T-helper 2 cell treated with Interferon-gamma antibody and Interleukin-4, amounts not matched to agents 5 μg/mL and 100 μg/mL, for 36 hours (primary cell): ENCODE measurements at regions not wholly inside any gene's neighbourhood (a gene's known extent, or its start where the extent isn't known, plus 50 kb on each side); places are given as distances from the start of the nearest gene placed in this dataset.

ENCODE experiments used
- DNase-seq: peaks from one replicate; pipeline ENCODE4 v3.0.0; 2021; ENCODE audit warnings: low spot score
- H3K27ac Mint-ChIP-seq: one replicate; pipeline ENCODE4 v1.8.0; 2021; ENCODE audit warnings: mild to moderate bottlenecking, mixed read lengths
- H3K27me3 Mint-ChIP-seq: one replicate; pipeline ENCODE4 v1.8.0; 2021; ENCODE audit warnings: low read depth, mixed read lengths
- H3K36me3 Mint-ChIP-seq: one replicate; pipeline ENCODE4 v1.8.0; 2021; ENCODE audit warnings: low read depth, mixed read lengths
- H3K4me1 Mint-ChIP-seq: one replicate; pipeline ENCODE4 v1.8.0; 2021; ENCODE audit warnings: low read depth, mixed read lengths
- H3K4me3 Mint-ChIP-seq: one replicate; pipeline ENCODE4 v1.8.0; 2022; ENCODE audit warnings: mild to moderate bottlenecking, moderate library complexity, mixed read lengths
- H3K9me3 Mint-ChIP-seq: one replicate; pipeline ENCODE4 v1.8.0; 2021; ENCODE audit warnings: mixed read lengths

DNA sequence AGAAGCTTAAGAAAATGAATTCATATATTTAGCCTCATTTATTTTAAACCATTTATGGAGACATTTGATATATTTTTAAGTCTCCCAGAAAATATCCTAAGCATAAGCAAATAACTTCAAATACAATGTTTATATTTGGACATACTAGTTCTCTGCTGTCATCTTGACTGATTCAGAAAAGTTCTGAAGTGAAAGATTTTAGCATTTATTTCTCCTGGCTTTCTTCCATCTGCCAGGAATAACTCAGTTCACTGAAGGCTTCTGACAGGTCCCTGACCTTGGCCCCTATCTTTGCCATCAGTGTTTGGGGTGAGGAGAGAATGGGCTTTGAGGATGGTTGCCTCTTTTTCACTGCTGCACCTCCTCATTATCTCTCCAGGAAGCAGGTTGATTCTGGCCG, 115.7 kb downstream of the SLIT2 start:
- DNase-seq = no peak

GRCh38 chr4:20368926-20369325, 117.2 kb downstream of the SLIT2 start:
- H3K36me3 Mint-ChIP-seq = no peaks in the 10 kb centered on the region
- no peaks in the 10 kb centered on the region for H3K9me3 Mint-ChIP-seq
- H3K27ac Mint-ChIP-seq = no peak overlapping the region
- H3K4me1 Mint-ChIP-seq = no peaks in the 10 kb centered on the region
- H3K27me3 Mint-ChIP-seq = no peaks in the 10 kb centered on the region
- no peak overlapping the region for H3K4me3 Mint-ChIP-seq
- DNase-seq = no peak

More for the DNA sequence above, 115.7 kb downstream of the SLIT2 start:
- Mint-ChIP-seq H3K4me3 (no peak overlapping the region), H3K27ac (no peak overlapping the region), H3K36me3 (no peaks in the 10 kb centered on the region), H3K27me3 (no peaks in the 10 kb centered on the region), H3K9me3 (no peaks in the 10 kb centered on the region), H3K4me1 (no peaks in the 10 kb centered on the region)

- Mint-ChIP-seq H3K4me1 (no peaks in the 10 kb centered on the region), H3K36me3 (no peaks in the 10 kb centered on the region), H3K4me3 (no peak overlapping the region), H3K27ac (no peak overlapping the region), H3K27me3 (no peaks in the 10 kb centered on the region), H3K9me3 (no peaks in the 10 kb centered on the region)
- no peak for DNase-seq
Measured at GRCh38 chr4:20370274-20370673, 118.6 kb downstream of the SLIT2 start.

DNA sequence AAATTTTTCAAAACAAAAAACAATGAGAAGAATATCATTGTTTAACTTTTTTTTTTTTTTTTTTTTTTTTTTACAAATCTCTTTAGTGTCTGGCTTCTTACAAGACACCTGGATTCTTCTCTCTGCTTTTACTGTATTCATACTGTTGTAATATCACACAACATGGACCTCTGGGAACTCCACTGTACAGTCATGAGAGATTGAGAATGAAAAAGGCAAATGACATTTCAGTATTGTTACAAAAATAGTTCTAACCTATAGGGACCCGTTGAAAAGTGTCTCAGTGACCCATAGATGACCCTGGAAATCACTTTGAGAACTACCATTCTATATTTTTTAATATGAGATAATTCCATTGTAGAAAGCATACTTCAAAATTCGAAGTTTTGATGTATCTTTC, 124.4 kb downstream of the SLIT2 start:
- no peak overlapping the region for H3K27ac Mint-ChIP-seq
- H3K4me1 Mint-ChIP-seq = no peaks in the 10 kb centered on the region
- no peak for DNase-seq
- no peaks in the 10 kb centered on the region for H3K9me3 Mint-ChIP-seq
- no peaks in the 10 kb centered on the region for H3K27me3 Mint-ChIP-seq
- H3K4me3 Mint-ChIP-seq = no peak overlapping the region
- H3K36me3 Mint-ChIP-seq = no peaks in the 10 kb centered on the region

DNA sequence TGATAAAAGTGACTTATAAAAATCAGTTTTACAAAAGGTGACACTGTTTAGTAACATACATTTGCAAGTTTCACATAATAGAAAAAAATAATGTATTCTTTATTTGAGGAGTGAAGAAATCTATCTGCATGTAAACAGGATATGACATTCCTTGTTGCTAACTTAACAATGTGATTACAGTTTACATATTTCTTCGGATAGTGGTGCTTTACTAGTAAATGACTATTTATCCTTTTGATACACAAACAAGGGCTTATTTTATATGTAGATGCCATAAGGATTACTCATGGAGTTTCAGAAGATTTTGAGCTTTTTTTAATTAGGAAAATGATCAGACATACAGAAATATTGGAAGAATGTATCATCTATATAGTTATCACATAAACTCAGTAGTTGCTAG, 126.5 kb downstream of the SLIT2 start:
- Mint-ChIP-seq H3K4me3 (no peak overlapping the region), H3K27ac (no peak overlapping the region), H3K9me3 (no peaks in the 10 kb centered on the region), H3K27me3 (no peaks in the 10 kb centered on the region), H3K4me1 (no peaks in the 10 kb centered on the region), H3K36me3 (no peaks in the 10 kb centered on the region)
- no peak for DNase-seq

- Mint-ChIP-seq H3K4me1 (no peaks in the 10 kb centered on the region), H3K27me3 (no peaks in the 10 kb centered on the region), H3K27ac (no peak overlapping the region), H3K4me3 (no peak overlapping the region), H3K36me3 (no peaks in the 10 kb centered on the region), H3K9me3 (no peaks in the 10 kb centered on the region)
- no peak for DNase-seq
Measured at GRCh38 chr4:20381005-20381404, 129.3 kb downstream of the SLIT2 start.

DNA sequence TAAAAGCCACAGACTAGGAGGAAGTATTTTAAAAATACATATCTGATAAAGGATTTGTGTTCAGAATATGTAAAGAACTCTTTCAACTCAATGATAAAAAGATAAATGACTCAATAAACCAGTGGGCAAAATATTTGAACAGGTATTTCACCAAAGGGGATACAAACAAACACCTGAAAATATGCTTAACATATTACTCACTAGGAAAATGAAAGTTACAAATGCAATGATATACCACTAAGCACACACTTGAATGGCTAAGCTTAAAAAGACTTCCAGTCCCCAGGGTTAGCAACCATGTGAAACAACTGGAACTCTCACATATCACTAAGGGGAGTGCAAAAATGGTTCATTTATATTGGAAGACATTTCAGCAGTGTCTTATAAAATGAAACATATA, 131.6 kb downstream of the SLIT2 start:
- no peak overlapping the region for H3K27ac Mint-ChIP-seq
- DNase-seq = no peak
- no peak overlapping the region for H3K4me3 Mint-ChIP-seq
- no peaks in the 10 kb centered on the region for H3K9me3 Mint-ChIP-seq
- H3K4me1 Mint-ChIP-seq = no peaks in the 10 kb centered on the region
- H3K36me3 Mint-ChIP-seq = no peaks in the 10 kb centered on the region
- H3K27me3 Mint-ChIP-seq = no peaks in the 10 kb centered on the region

- no peak for DNase-seq
- H3K4me3 Mint-ChIP-seq = no peak overlapping the region
- no peak overlapping the region for H3K27ac Mint-ChIP-seq
- no peaks in the 10 kb centered on the region for H3K36me3 Mint-ChIP-seq
- H3K4me1 Mint-ChIP-seq = no peaks in the 10 kb centered on the region
- no peaks in the 10 kb centered on the region for H3K9me3 Mint-ChIP-seq
- no peaks in the 10 kb centered on the region for H3K27me3 Mint-ChIP-seq
Measured at GRCh38 chr4:20383969-20384368, 132.3 kb downstream of the SLIT2 start.

DNA sequence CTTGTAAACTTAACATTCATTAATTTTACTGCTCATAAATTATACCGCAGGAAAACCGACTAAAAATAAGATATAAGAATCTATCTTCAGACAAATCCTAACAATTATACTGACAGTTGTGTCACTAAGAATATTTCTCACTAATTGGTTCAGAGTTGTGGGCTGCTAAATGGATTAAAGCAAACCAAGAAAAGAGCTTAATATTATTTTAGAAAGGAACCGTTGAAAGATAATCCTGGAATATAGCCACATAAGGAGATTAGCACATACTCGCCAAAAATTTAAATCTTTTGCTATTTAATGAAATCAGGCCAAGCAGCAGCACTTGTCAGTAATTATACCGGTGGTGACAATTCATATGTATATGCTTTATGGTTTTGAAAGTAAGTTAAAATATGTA, 132.8 kb downstream of the SLIT2 start:
- Mint-ChIP-seq H3K27ac (no peak overlapping the region), H3K4me3 (no peak overlapping the region), H3K9me3 (no peaks in the 10 kb centered on the region), H3K27me3 (no peaks in the 10 kb centered on the region), H3K36me3 (no peaks in the 10 kb centered on the region), H3K4me1 (no peaks in the 10 kb centered on the region)
- DNase-seq = no peak

- no peaks in the 10 kb centered on the region for H3K27me3 Mint-ChIP-seq
- no peak for DNase-seq
Measured at GRCh38 chr4:20386001-20386740, 134.5 kb downstream of the SLIT2 start.

GRCh38 chr4:20386906-20387305, 135.2 kb downstream of the SLIT2 start:
- no peaks in the 10 kb centered on the region for H3K27me3 Mint-ChIP-seq
- H3K36me3 Mint-ChIP-seq = no peaks in the 10 kb centered on the region
- no peaks in the 10 kb centered on the region for H3K9me3 Mint-ChIP-seq
- H3K4me1 Mint-ChIP-seq = no peaks in the 10 kb centered on the region
- no peak overlapping the region for H3K4me3 Mint-ChIP-seq
- H3K27ac Mint-ChIP-seq = no peak overlapping the region
- no peak for DNase-seq

More at GRCh38 chr4:20386001-20386740, 134.5 kb downstream of the SLIT2 start:
- H3K4me1 Mint-ChIP-seq = no peaks in the 10 kb centered on the region
- no peak overlapping the region for H3K27ac Mint-ChIP-seq
- no peaks in the 10 kb centered on the region for H3K36me3 Mint-ChIP-seq
- H3K4me3 Mint-ChIP-seq = no peak overlapping the region
- H3K9me3 Mint-ChIP-seq = no peaks in the 10 kb centered on the region

DNA sequence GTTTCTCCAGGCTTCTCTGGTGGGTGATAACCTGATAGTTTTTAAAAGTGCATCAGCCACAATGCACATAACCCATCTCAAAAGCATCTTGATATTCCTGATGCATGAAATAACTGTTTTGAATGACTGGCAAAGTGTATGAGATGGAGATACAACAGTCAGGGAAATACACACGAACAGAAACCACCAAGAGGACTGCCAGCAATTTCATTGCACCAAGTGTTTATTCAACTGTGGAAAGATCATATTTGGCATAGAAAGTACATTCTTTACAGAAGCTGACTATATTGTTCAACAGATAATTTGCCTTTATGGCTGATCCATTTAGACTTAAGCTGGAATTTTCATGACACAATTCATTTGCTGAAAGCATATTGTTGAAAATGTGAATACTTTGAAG, 139.5 kb downstream of the SLIT2 start:
- Mint-ChIP-seq H3K27ac (no peak overlapping the region), H3K27me3 (no peaks in the 10 kb centered on the region), H3K36me3 (no peaks in the 10 kb centered on the region), H3K4me1 (no peaks in the 10 kb centered on the region), H3K9me3 (no peaks in the 10 kb centered on the region), H3K4me3 (no peak overlapping the region)
- no peak for DNase-seq

DNA sequence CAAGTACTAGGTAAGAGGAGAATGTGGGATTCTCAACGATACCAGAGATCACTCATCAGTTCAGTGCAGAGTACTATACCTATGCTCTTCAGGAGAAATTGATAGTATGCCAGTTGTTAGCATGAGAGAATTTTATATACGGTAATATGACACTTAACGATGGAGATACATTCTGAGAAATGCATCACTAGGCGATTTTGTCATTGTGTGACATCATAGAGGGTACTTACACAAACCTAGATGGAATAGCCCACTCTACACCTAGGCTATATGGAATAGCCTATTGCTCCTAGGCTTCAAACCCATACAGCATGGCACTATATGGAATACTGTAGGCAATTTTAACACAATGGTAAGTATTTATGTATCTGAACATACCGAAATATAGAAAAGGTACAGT, 140.2 kb downstream of the SLIT2 start:
- H3K36me3 Mint-ChIP-seq = no peaks in the 10 kb centered on the region
- no peak overlapping the region for H3K27ac Mint-ChIP-seq
- no peaks in the 10 kb centered on the region for H3K9me3 Mint-ChIP-seq
- no peak for DNase-seq
- no peaks in the 10 kb centered on the region for H3K4me1 Mint-ChIP-seq
- no peaks in the 10 kb centered on the region for H3K27me3 Mint-ChIP-seq
- H3K4me3 Mint-ChIP-seq = no peak overlapping the region

GRCh38 chr4:20393486-20394100, 141.9 kb downstream of the SLIT2 start:
- no peak overlapping the region for H3K27ac Mint-ChIP-seq
- no peaks in the 10 kb centered on the region for H3K4me1 Mint-ChIP-seq
- H3K9me3 Mint-ChIP-seq = no peaks in the 10 kb centered on the region
- H3K4me3 Mint-ChIP-seq = no peak overlapping the region
- no peaks in the 10 kb centered on the region for H3K27me3 Mint-ChIP-seq
- H3K36me3 Mint-ChIP-seq = no peaks in the 10 kb centered on the region
- DNase-seq = no peak

DNA sequence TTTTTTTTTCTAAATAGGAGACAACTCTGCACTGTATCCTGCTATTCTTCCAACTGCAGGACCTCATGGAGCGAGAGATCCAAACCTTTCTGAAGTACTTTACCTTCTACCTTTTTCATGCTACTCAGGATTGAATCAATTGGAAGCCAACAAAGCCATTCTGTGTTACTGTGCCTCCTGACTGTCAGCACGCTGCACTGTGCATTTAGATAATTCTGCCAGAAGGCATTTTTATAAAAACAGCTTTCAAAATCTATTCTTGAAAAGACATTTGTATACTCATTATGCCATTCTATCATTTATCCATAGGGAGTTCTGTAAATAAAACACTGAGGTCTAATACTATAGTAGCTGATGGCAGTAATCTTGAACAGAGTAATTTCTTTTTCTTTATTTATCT, 142.8 kb downstream of the SLIT2 start:
- no peak for DNase-seq
- Mint-ChIP-seq H3K9me3 (no peaks in the 10 kb centered on the region), H3K27ac (no peak overlapping the region)

More for the DNA sequence above, 142.8 kb downstream of the SLIT2 start:
- no peaks in the 10 kb centered on the region for H3K4me1 Mint-ChIP-seq
- no peaks in the 10 kb centered on the region for H3K36me3 Mint-ChIP-seq
- H3K27me3 Mint-ChIP-seq = no peaks in the 10 kb centered on the region
- H3K4me3 Mint-ChIP-seq = no peak overlapping the region
